Keratinocyte (primary cell): ENCODE measurements at regions not wholly inside any gene's neighbourhood (a gene's known extent, or its start where the extent isn't known, plus 50 kb on each side); places are given as distances from the start of the nearest gene placed in this dataset.

Experiments
- CTCF ChIP-seq, 3 experiments: IDR thresholded peaks in 1 of 3; conservative IDR thresholded peaks in 1 of 3; optimal IDR thresholded peaks in 1 of 3; 2 replicates in 2 of 3; 3 replicates in 1 of 3; pipeline versions ENCODE3 to v1.5.1; 2011; ENCODE audit warnings: low read length in 3 of 3, mild to moderate bottlenecking in 3 of 3, moderate library complexity in 2 of 3, control low read depth in 1 of 3, inconsistent platforms in 1 of 3; ENCODE audit not compliant: insufficient read depth in 2 of 3; ENCODE audit errors: extremely low read depth in 1 of 3
- EZH2 ChIP-seq: IDR thresholded peaks from one replicate; pipeline ENCODE4 v1.6.1; 2012; ENCODE audit warnings: inconsistent platforms, mild to moderate bottlenecking, low read length, moderate library complexity

DNA sequence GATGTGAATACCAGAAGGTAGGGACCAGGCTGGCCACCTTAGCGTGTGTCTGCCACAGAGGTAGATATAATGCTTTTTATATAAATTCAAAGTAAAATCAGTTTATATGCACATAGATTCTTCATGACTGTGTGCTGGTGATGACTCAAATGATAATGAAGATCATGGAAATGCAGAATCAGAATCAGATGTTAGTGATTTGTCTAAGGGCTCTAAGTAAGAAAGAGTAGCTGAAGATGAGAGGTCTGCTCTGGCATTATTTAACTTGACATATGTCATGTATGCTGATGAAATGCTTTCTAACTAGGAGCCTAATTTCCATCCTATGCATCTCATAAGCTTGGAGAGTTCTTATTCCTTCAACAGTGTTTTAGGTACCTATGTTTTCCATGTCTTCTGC is 50.3 kb upstream of the DPH6 start:
- TF ChIP-seq EZH2 (no peak), CTCF (optimal IDR thresholded peaks at IDR 0.05 in 1 of 3, IDR thresholded peaks at IDR 0.05 in 1 of 3, conservative IDR thresholded peaks at IDR 0.05 in 1 of 3; ENCODE audit: extremely low read depth in 1 of 3, insufficient read depth in 2 of 3, low read length in 3 of 3) (no peak)
